Stimulated activated CD4-positive, alpha-beta T cell treated with anti-CD3 and anti-CD28 coated beads, TNF-alpha, amount 100 ng/mL, for 24 hours (primary cell): ENCODE measurements at regions not wholly inside any gene's neighbourhood (a gene's known extent, or its start where the extent isn't known, plus 50 kb on each side); places are given as distances from the start of the nearest gene placed in this dataset.

Source experiments
- DNase-seq, 3 experiments: peaks; one replicate each; pipeline ENCODE4 v3.0.0-alpha.2; 2020; ENCODE audit warnings: low read depth in 3 of 3

DNA sequence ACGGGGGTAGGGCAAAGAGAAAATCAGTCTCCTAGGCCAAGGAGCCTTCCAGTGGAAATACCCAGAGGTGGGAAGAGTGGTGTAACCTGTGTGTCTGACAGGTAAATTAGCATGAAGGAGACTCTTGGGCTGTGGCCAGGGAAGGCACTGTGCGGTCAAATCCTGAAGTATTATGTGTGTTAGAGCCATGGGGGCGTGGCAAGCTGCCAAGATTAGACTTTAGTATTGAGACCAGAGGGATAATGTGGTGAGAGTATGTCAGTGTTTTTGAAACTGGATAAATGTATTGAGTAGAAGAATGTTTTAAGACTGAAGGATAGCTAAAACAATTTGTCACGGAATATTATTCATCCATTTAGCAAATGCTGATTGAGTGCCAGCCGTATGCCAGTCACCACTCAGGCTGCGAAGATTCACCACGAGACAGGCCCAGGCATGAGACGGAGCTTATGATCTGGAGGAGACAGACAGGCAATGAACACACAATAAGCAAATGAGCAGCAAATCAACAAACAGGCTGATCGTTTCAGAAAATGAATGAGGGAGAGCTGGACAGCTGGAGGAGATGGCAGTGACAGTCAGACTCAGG, 445.9 kb downstream of the MCTP2 start:
- no peak for DNase-seq

GRCh38 chr15:94682171-94682570, 450.8 kb downstream of the MCTP2 start:
- DNase-seq: no peak

DNA sequence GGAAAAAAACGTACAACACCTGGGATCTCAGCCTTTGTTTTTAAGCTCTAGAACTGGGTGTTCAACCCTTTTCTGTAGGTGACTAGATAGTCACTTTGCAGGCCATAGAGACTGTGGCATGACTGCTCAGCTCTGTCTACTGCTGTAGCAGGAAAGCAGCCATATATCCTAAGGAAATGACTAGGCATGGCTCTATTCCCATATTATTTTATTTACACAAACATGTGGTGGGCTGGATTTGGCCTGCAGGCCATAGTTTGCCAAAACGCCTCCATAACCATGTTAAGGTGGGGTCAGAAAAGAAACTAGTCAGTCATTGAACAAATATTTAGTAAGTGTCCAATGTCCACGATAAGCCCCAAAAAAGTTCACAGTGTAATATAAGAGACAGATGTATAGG, 452.5 kb downstream of the MCTP2 start:
- no peak for DNase-seq

GRCh38 chr15:94691169-94691568, 459.8 kb downstream of the MCTP2 start:
- DNase-seq: no peak

DNA sequence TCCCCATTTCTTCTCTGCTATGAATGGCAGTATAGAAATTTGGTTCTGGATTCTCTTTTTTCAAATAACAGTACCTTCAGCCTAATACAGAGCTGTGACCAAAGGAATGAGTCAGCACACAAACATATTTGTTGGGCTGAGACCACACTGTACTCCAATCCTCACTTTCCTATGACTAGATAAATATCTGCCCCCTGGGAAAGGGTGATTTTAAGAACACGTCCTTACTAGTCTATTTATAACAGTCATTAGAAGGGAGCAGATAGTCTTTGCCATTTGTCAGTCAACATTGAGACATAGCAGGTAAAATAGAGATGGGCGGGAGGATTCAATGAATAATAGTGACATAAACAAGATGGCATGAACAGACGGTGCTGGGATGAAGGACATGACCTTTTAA, 461.3 kb downstream of the MCTP2 start:
- no peak for DNase-seq

DNA sequence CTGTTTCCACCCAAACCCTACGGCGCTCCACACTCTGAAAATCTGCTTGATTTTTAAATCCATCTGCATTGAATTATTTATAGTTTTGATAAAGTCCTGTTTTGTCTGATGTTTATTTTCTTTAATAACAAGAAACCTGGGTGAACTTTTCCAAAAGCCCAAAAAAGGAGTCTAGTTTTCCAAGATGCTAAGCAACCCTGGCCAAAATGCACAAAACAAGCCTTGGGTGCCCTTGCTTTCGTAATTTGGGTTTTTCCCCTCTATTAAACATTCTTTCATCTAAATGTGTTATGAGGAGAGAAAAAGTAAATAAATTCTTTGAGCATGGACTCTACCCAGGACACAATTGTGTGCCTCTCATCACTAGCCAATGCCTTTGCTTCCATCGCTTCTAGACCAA, 468.9 kb downstream of the MCTP2 start:
- DNase-seq: no peak

- no peak for DNase-seq
Observed at GRCh38 chr15:94701281-94701985, 470.1 kb downstream of the MCTP2 start.

DNA sequence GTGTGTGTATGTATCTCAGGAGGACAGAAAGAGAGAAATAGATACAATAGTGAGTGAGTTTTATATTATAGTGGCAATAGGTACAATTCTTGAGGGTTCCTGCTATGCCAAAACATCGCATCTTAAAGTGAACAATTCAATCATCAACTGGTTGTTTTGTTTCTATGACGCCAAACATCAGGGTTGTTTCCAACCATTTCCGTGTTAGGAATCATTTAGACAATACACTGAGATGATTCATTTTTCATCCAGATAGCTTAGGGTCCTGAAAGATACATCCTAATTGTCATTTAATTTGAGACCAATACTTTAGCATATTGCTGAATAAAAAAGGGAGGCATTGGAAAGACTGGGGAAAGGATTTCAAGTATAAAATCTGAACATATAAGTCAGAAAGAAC, 472.2 kb downstream of the MCTP2 start:
- no peak for DNase-seq

DNA sequence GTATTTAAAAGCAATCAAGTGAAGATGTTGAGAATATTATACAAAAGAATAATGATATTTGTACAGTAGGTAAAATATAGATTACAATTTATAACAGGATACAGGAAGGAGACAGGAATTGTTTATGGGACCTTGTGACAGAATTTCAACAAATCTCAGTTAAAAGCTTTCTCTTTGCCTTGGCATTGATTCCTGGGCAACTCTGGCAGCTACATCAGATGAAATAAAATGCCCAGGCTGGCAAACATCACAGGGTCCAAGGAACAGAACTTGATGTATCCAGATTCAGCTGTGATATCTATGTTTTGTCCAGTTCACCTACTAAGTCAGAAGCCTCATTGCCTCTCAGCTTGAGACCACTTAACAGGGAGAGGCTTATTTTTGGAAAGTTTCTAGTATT, 473.1 kb downstream of the MCTP2 start:
- no peak for DNase-seq

- no peak for DNase-seq
Observed at GRCh38 chr15:94704946-94705345, 473.6 kb downstream of the MCTP2 start.

DNA sequence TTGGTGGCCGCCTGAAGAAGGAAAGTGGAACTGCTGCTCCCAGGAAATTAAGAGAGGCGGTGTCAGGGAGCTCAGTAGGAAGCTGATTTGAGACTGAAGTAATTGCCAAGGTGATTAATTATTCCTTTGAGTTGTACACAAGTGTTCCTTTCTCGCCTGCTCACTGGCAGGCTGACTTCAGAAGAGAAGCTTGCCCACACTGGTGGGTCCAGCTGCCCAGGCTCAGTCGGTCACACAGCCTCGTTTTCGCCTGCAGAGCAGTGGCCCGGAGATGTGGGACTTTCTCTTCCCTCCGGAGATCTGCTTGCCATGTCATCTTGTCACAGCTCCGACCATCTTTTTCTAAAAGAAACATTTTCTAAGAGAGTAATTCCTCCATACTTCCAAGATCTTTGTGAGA, 478.0 kb downstream of the MCTP2 start:
- DNase-seq: no peak

- no peak for DNase-seq
Observed at GRCh38 chr15:94722024-94722636, 490.8 kb downstream of the MCTP2 start.

GRCh38 chr15:94723801-94724200, 492.4 kb downstream of the MCTP2 start:
- no peak for DNase-seq

DNA sequence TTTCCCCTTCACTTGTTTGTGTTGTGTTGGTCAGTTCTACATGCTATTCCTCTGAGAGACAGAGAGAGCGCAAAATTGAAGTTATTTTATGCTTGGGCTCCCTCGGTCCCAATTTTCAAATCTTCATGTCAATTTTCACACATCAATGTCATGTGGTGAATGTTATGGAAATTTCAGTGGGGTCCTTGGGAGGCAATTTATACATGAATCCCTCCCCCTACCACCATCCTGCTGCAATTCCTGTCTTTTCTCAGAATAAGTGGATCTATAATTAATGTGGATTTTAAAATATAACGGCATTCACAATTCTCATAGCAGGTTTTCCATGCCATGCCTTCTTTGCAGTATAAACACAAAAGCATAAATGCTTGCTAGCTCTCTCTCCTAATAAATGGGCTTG, 499.9 kb downstream of the MCTP2 start:
- no peak for DNase-seq

- no peak for DNase-seq
Observed at GRCh38 chr15:94734460-94734859, 503.1 kb downstream of the MCTP2 start.

GRCh38 chr15:94736236-94736635, 504.9 kb downstream of the MCTP2 start:
- DNase-seq: no peak

DNA sequence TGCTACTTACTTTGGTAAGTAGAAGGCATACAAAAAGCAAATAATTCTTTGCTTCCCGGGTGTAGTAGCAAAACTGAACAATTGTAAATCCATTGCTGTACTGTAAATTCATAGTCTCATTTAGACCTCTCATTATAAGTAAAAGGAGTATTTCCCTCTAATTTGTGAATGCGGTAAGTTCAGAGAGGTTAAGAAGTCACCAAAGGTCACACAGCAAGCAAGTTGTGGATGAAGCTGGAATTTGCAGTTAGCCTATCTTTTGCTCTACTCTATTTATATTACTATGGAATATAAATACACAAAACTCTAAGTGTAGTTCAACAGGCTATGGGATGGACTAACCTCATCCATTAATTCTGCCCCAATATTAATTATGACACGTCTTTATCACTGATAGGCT, 508.3 kb downstream of the MCTP2 start:
- DNase-seq: no peak

- DNase-seq: no peak
Observed at GRCh38 chr15:94740469-94740868, 509.1 kb downstream of the MCTP2 start.

DNA sequence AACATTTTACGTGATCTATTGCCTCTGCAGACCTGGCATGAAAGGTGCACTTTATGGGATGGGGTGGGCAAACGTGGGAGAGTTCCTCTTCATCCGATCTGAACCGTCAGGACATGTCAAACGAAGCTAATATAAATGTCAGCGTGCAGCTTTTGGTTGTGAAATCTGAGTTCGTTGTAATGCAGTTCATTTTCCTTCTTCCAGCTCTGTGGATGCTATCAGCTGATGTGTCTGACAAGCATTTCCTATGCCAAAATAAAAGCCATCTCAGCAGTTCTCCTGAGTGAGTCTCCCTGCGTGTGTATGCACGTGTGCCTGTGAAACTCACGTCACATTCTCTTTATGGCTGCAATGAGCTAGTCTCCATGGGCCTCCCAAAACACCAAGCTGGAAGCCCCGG, 512.3 kb downstream of the MCTP2 start:
- DNase-seq: no peak

- no peak for DNase-seq
Observed at GRCh38 chr15:94744080-94744793, 512.9 kb downstream of the MCTP2 start.

DNA sequence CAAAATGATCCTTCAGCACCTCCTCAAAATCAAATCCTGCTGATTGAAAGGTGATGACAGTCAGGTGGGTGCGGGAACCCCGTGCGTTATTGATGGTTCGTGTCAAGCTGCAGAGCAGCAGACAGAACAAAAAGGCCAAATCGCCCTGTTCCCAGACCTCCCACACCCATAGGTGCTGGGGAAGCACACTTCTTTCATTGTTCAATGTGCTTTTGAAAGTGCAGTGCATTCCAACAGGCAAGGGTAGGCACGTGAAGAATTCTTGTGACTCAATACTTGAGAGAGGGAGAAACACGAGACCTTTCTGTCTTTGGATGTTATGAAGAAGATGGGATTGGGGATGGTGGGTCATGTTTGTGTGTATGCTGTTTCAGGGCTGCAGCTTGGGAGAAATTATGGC, 514.0 kb downstream of the MCTP2 start:
- DNase-seq: no peak

DNA sequence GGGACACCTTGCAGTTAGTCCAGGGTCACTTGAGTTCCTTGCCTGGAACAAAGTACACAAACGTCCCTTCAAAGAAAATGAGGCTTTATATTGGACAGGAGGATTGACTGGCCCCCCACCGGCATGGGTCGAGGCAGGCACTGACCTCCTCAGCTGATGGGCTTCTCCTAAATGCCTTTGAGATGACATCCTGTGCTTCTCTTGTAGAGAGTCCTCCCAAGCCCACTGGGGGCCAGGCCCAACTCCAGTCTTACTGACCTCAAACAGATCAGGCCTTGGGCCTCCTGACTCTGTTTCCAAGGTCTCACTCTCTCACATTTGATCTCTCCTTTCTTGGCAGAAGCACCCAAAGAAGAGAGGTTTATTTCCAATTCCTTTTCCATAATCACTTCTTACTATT, 516.1 kb downstream of the MCTP2 start:
- no peak for DNase-seq
